ENCODE measurements at regions not wholly inside any gene's neighbourhood (a gene's known extent, or its start where the extent isn't known, plus 50 kb on each side); places are given as distances from the start of the nearest gene placed in this dataset.
"Not testable (repeated sequence)": the region's sequence is repeated elsewhere in the genome, so short reads cannot be mapped to it uniquely, and the experiment has no call there.

GRCh38 chr4:79663865-79664264 is 255.8 kb upstream of the GK2 start:
- Histone ChIP-seq H3K4me3 (ENCODE audit: insufficient read depth, low read length) (no peak overlapping the region), H2AFZ (ENCODE audit: low read length) (no peak overlapping the region), H3K4me2 (ENCODE audit: insufficient read depth, low read length) (no peak overlapping the region), H3K4me1 (ENCODE audit: insufficient read depth, low read length) (no peaks in the 10 kb centered on the region), H3K27ac (ENCODE audit: low read depth, low read length) (no peak overlapping the region), H3K36me3 (ENCODE audit: insufficient read depth, low read length) (no peaks in the 10 kb centered on the region), H4K20me1 (ENCODE audit: insufficient read depth, low read length) (no peaks in the 10 kb centered on the region), H3K9me3 (ENCODE audit: low read depth, low read length) (no peaks in the 10 kb centered on the region), H3K79me2 (ENCODE audit: insufficient read depth, low read length) (no peaks in the 10 kb centered on the region), H3K27me3 (ENCODE audit: insufficient read depth, low read length) (no peaks in the 10 kb centered on the region)
- DNase-seq (ENCODE audit: insufficient read length, low spot score, missing footprints), result no peak
- TF ChIP-seq, protein P1, sequence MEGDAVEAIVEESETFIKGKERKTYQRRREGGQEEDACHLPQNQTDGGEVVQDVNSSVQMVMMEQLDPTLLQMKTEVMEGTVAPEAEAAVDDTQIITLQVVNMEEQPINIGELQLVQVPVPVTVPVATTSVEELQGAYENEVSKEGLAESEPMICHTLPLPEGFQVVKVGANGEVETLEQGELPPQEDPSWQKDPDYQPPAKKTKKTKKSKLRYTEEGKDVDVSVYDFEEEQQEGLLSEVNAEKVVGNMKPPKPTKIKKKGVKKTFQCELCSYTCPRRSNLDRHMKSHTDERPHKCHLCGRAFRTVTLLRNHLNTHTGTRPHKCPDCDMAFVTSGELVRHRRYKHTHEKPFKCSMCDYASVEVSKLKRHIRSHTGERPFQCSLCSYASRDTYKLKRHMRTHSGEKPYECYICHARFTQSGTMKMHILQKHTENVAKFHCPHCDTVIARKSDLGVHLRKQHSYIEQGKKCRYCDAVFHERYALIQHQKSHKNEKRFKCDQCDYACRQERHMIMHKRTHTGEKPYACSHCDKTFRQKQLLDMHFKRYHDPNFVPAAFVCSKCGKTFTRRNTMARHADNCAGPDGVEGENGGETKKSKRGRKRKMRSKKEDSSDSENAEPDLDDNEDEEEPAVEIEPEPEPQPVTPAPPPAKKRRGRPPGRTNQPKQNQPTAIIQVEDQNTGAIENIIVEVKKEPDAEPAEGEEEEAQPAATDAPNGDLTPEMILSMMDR (IDR thresholded peaks at IDR 0.05; ENCODE audit: extremely low read depth, low read depth, low read length), result no peak

GRCh38 chr4:79663141-79663540 is 255.1 kb upstream of the GK2 start:
- H3K4me3 ChIP-seq (ENCODE audit: insufficient read depth, low read length), result no peak overlapping the region
- no peaks in the 10 kb centered on the region for H4K20me1 ChIP-seq (ENCODE audit: insufficient read depth, low read length)
- no peak overlapping the region for H3K4me2 ChIP-seq (ENCODE audit: insufficient read depth, low read length)
- no peaks in the 10 kb centered on the region for H3K4me1 ChIP-seq (ENCODE audit: insufficient read depth, low read length)
- H3K79me2 ChIP-seq (ENCODE audit: insufficient read depth, low read length), result no peaks in the 10 kb centered on the region
- H3K36me3 ChIP-seq (ENCODE audit: insufficient read depth, low read length), result no peaks in the 10 kb centered on the region
- no peak for DNase-seq (ENCODE audit: insufficient read length, low spot score, missing footprints)
- no peak overlapping the region for H3K27ac ChIP-seq (ENCODE audit: low read depth, low read length)
- TF ChIP-seq, protein P1 (IDR thresholded peaks at IDR 0.05; ENCODE audit: extremely low read depth, low read depth, low read length), result no peak
- no peak overlapping the region for H2AFZ ChIP-seq (ENCODE audit: low read length)
- no peaks in the 10 kb centered on the region for H3K27me3 ChIP-seq (ENCODE audit: insufficient read depth, low read length)
- H3K9me3 ChIP-seq (ENCODE audit: low read depth, low read length), result no peaks in the 10 kb centered on the region

DNA sequence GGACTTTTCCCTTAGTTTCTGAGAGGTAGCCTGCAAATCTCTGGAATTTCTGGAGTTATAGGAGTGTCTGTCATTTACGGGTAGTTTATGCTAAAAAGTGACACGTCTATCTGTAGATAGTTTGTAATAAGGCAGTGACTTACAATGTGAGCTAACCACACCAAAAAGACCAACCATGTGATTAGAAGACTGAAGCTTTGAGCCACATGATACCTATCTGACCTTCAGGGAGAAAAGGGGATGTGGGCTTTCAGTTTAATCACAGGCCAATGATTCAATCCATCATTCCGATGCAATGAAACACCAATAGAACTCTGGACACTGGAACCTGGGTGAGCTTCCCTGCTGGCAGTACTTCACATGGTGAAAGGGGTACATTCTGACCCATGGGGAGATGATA is 254.6 kb upstream of the GK2 start:
- TF ChIP-seq, protein P1 (IDR thresholded peaks at IDR 0.05; ENCODE audit: extremely low read depth, low read depth, low read length), result no peak
- no peaks in the 10 kb centered on the region for H3K27me3 ChIP-seq (ENCODE audit: insufficient read depth, low read length)

DNA sequence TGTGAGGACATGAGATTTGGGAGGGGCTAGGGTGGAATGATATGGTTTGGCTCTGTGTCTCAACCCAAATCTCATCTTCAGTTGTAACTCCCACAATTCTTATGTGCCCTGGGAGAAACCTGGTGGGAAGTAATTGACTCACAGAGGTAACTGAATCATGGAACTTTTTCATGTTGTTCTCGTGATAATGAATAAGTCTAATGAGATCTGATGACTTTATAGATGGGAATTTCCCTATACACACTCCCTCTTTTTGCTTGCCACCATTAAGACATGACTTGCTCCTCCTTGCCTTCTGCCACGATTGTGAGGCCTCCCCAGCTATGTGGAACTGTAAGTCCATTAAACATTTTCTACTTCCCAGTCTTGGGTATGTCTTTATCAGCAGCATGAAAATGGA is 253.2 kb upstream of the GK2 start:
- no peaks in the 10 kb centered on the region for H3K79me2 ChIP-seq (ENCODE audit: insufficient read depth, low read length)
- H4K20me1 ChIP-seq (ENCODE audit: insufficient read depth, low read length), result no peaks in the 10 kb centered on the region
- no peak for DNase-seq (ENCODE audit: insufficient read length, low spot score, missing footprints)
- no peak overlapping the region for H3K4me3 ChIP-seq (ENCODE audit: insufficient read depth, low read length)
- H3K4me2 ChIP-seq (ENCODE audit: insufficient read depth, low read length), result no peak overlapping the region
- no peaks in the 10 kb centered on the region for H3K9me3 ChIP-seq (ENCODE audit: low read depth, low read length)
- no peaks in the 10 kb centered on the region for H3K36me3 ChIP-seq (ENCODE audit: insufficient read depth, low read length)
- no peak overlapping the region for H3K27ac ChIP-seq (ENCODE audit: low read depth, low read length)
- TF ChIP-seq, protein P1 (IDR thresholded peaks at IDR 0.05; ENCODE audit: extremely low read depth, low read depth, low read length), result no peak
- no peak overlapping the region for H2AFZ ChIP-seq (ENCODE audit: low read length)
- no peaks in the 10 kb centered on the region for H3K27me3 ChIP-seq (ENCODE audit: insufficient read depth, low read length)
- H3K4me1 ChIP-seq (ENCODE audit: insufficient read depth, low read length), result no peaks in the 10 kb centered on the region

More for the DNA sequence above, 254.6 kb upstream of the GK2 start:
- Histone ChIP-seq H4K20me1 (ENCODE audit: insufficient read depth, low read length) (no peaks in the 10 kb centered on the region), H3K36me3 (ENCODE audit: insufficient read depth, low read length) (no peaks in the 10 kb centered on the region), H3K27ac (ENCODE audit: low read depth, low read length) (no peak overlapping the region), H2AFZ (ENCODE audit: low read length) (no peak overlapping the region), H3K4me2 (ENCODE audit: insufficient read depth, low read length) (no peak overlapping the region), H3K9me3 (ENCODE audit: low read depth, low read length) (no peaks in the 10 kb centered on the region), H3K79me2 (ENCODE audit: insufficient read depth, low read length) (no peaks in the 10 kb centered on the region), H3K4me1 (ENCODE audit: insufficient read depth, low read length) (no peaks in the 10 kb centered on the region), H3K4me3 (ENCODE audit: insufficient read depth, low read length) (no peak overlapping the region)
- no peak for DNase-seq (ENCODE audit: insufficient read length, low spot score, missing footprints)

DNA sequence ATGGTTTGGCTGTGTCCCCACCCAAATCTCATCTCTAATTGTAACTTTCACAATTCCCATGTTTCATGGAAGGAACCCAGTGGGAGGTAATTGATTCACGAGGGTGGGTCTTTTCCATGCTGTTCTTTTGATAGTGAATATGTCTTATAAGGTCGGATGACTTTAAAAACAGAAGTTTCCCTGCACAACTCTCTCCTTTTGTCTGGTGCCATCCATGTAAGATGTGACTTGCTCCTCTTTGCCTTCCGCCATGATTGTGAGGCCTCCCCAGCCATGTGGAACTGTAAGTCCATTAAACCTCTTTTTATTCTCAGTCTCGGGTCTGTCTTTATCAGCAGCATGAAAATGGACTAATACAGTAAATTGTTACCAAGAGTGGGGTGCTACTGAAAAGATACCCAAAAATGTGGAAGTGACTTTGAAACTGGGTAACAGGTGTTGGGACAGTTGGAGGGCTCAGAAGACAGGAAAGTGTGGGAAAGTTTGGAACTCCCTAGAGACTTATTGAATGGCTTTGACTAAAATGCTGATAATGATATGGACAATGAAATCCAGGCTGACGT is 251.4 kb upstream of the GK2 start:
- not testable (repeated sequence) for DNase-seq (ENCODE audit: insufficient read length, low spot score, missing footprints); H3K4me2 ChIP-seq (ENCODE audit: insufficient read depth, low read length); H3K27ac ChIP-seq (ENCODE audit: low read depth, low read length); H3K36me3 ChIP-seq (ENCODE audit: insufficient read depth, low read length); H4K20me1 ChIP-seq (ENCODE audit: insufficient read depth, low read length); H3K4me1 ChIP-seq (ENCODE audit: insufficient read depth, low read length); H3K4me3 ChIP-seq (ENCODE audit: insufficient read depth, low read length); H2AFZ ChIP-seq (ENCODE audit: low read length); H3K79me2 ChIP-seq (ENCODE audit: insufficient read depth, low read length); H3K9me3 ChIP-seq (ENCODE audit: low read depth, low read length); H3K27me3 ChIP-seq (ENCODE audit: insufficient read depth, low read length)
